ENCODE measurements at regions not wholly inside any gene's neighbourhood (a gene's known extent, or its start where the extent isn't known, plus 50 kb on each side); places are given as distances from the start of the nearest gene placed in this dataset.

GRCh38 chr2:44866152-44866551 lies 75.3 kb upstream of the SIX3 start:
- TF ChIP-seq CTCF (conservative IDR thresholded peaks at IDR 0.05 in 1 of 2, IDR thresholded peaks at IDR 0.05 in 1 of 2; ENCODE audit: extremely low read depth in 1 of 2, insufficient read depth in 1 of 2, low read depth in 1 of 2, low read length in 2 of 2) (no peak), EZH2 (IDR thresholded peaks at IDR 0.05; ENCODE audit: borderline replicate concordance, low read length) (no peak)
